Loucy (cell line): ENCODE measurements at regions not wholly inside any gene's neighbourhood (a gene's known extent, or its start where the extent isn't known, plus 50 kb on each side); places are given as distances from the start of the nearest gene placed in this dataset.

ENCODE experiments used
- EZH2phosphoT487 ChIP-seq: fragments of 200-600 bp; IDR thresholded peaks from 2 replicates; pipeline ENCODE4 v1.6.1; 2018; ENCODE audit warnings: antibody characterized with exemption, mild to moderate bottlenecking, moderate library complexity, borderline replicate concordance
- TF ChIP-seq, protein P1 (sequence below): fragments of 200-600 bp; sonication (generic); conservative IDR thresholded peaks from 2 replicates; pipeline ENCODE4 v1.5.1; 2014; ENCODE audit warnings: mild to moderate bottlenecking, antibody characterized with exemption, low read length

DNA sequence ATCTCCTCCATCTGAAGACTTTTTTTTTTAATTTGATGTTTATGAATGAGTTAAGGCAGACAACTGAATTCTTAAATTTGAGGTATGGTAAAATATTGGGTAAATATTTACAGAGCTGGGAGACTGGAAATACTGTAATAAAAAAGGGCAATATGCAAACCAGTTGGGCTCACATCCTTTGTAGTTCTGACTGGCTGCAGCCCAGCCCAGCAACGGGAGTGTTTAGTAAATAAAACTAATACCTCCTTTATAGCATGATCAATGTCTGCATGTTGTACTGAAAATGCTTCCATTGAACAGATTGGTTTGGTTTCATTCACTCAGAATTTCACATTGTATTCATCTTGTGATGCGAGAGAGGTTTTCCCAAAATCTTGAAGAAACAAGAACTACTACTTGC, 365.0 kb downstream of the DMRT2 start:
- TF ChIP-seq, protein P1, sequence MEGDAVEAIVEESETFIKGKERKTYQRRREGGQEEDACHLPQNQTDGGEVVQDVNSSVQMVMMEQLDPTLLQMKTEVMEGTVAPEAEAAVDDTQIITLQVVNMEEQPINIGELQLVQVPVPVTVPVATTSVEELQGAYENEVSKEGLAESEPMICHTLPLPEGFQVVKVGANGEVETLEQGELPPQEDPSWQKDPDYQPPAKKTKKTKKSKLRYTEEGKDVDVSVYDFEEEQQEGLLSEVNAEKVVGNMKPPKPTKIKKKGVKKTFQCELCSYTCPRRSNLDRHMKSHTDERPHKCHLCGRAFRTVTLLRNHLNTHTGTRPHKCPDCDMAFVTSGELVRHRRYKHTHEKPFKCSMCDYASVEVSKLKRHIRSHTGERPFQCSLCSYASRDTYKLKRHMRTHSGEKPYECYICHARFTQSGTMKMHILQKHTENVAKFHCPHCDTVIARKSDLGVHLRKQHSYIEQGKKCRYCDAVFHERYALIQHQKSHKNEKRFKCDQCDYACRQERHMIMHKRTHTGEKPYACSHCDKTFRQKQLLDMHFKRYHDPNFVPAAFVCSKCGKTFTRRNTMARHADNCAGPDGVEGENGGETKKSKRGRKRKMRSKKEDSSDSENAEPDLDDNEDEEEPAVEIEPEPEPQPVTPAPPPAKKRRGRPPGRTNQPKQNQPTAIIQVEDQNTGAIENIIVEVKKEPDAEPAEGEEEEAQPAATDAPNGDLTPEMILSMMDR: no peak
- no peak for TF ChIP-seq EZH2phosphoT487
